K562 (cell line): ENCODE measurements at regions not wholly inside any gene's neighbourhood (a gene's known extent, or its start where the extent isn't known, plus 50 kb on each side); places are given as distances from the start of the nearest gene placed in this dataset.
A peak's percentile ranks its signal among the peaks of the same experiment; 100 is the strongest.

Experiments
- BMI1 ChIP-seq: fragments of 150-350 bp; IDR thresholded peaks from 2 replicates; pipeline ENCODE4 v1.6.1; 2014; ENCODE audit warnings: low read length
- CEBPB ChIP-seq: fragments of 450-650 bp; IDR thresholded peaks from 2 replicates; pipeline ENCODE4 v1.6.1; 2016; ENCODE audit warnings: missing genetic modification characterization, missing compliant biosample characterization
- GMEB1 ChIP-seq: fragments of 250-450 bp; sonication (Bioruptor Pico); IDR thresholded peaks from 2 replicates; pipeline ENCODE4 v1.4.0; 2020; ENCODE audit warnings: mild to moderate bottlenecking
- MAFK ChIP-seq: IDR thresholded peaks from 2 replicates; pipeline ENCODE4 v1.6.1; 2011; ENCODE audit warnings: low read length, improper control_type of control experiment
- NCOA1 ChIP-seq: fragments of 450-650 bp; IDR thresholded peaks from 2 replicates; pipeline ENCODE4 v1.6.1; 2016; ENCODE audit warnings: low read depth
- NFIX ChIP-seq: fragments of 250-450 bp; sonication (Bioruptor Pico); IDR thresholded peaks from 2 replicates; pipeline ENCODE4 v1.4.0; 2020; ENCODE audit warnings: low read depth, mild to moderate bottlenecking, moderate library complexity
- PCBP2 ChIP-seq: fragments of 200-400 bp; formaldehyde crosslinking; IDR thresholded peaks from 2 replicates; pipeline ENCODE4 v1.6.1; 2018; ENCODE audit warnings: low read length, low read depth, mild to moderate bottlenecking, moderate library complexity; ENCODE audit not compliant: poor library complexity, severe bottlenecking
- PTTG1 ChIP-seq: fragments of 450-650 bp; IDR thresholded peaks from 2 replicates; pipeline ENCODE4 v1.6.1; 2016; ENCODE audit warnings: low read depth, mild to moderate bottlenecking, missing genetic modification characterization, missing compliant biosample characterization
- RBM22 ChIP-seq: fragments of 200-400 bp; formaldehyde crosslinking; IDR thresholded peaks from 2 replicates; pipeline ENCODE4 v1.6.1; 2018; ENCODE audit warnings: low read length, low read depth; ENCODE audit not compliant: poor library complexity, severe bottlenecking
- RFX1 ChIP-seq: fragments of 450-650 bp; IDR thresholded peaks from 2 replicates; pipeline ENCODE4 v1.6.1; 2016; ENCODE audit warnings: mild to moderate bottlenecking, moderate library complexity
- SMARCC2 ChIP-seq: fragments of 450-650 bp; IDR thresholded peaks from 2 replicates; pipeline ENCODE4 v1.6.1; 2017; ENCODE audit warnings: antibody characterized with exemption, moderate library complexity, mild to moderate bottlenecking, low read depth
- STAT5B ChIP-seq: fragments of 250-450 bp; sonication (Bioruptor Pico); IDR thresholded peaks from 2 replicates; pipeline ENCODE4 v1.8.0; 2021; ENCODE audit warnings: mild to moderate bottlenecking, inconsistent platforms
- TAF9B ChIP-seq: fragments of 450-650 bp; IDR thresholded peaks from 2 replicates; pipeline ENCODE4 v1.6.1; 2018; ENCODE audit warnings: mild to moderate bottlenecking; ENCODE audit not compliant: partially characterized antibody
- TBL1XR1 ChIP-seq, 2 experiments: IDR thresholded peaks; 2 replicates each; pipeline ENCODE4 v1.6.1; 2012; ENCODE audit warnings: improper control_type of control experiment in 2 of 2, low read length in 2 of 2, mild to moderate bottlenecking in 1 of 2
- U2AF2 ChIP-seq: fragments of 200-400 bp; formaldehyde crosslinking; optimal IDR thresholded peaks from 2 replicates; pipeline ENCODE3; 2017; ENCODE audit warnings: low read depth, mild to moderate bottlenecking, low read length
- VEZF1 ChIP-seq: fragments of 200-800 bp; sonication (Bioruptor generic); IDR thresholded peaks from 2 replicates; pipeline ENCODE4 v1.6.1; 2017; ENCODE audit warnings: missing genetic modification characterization, missing compliant biosample characterization
- ZBTB7A ChIP-seq: IDR thresholded peaks from 2 replicates; pipeline ENCODE4 v1.6.1; 2011; ENCODE audit warnings: low read depth, mild to moderate bottlenecking, low read length, moderate library complexity, borderline replicate concordance; ENCODE audit not compliant: control insufficient read depth
- ZNF24 ChIP-seq: fragments of 450-650 bp; IDR thresholded peaks from 2 replicates; pipeline ENCODE4 v1.6.1; 2016
- ZNF384 ChIP-seq: IDR thresholded peaks from 2 replicates; pipeline ENCODE4 v1.6.1; 2012; ENCODE audit warnings: low read depth, low read length, improper control_type of control experiment
- ZNF551 ChIP-seq: fragments of 250-450 bp; sonication (Bioruptor Pico); IDR thresholded peaks from 2 replicates; pipeline ENCODE4 v1.5.0; 2021; ENCODE audit warnings: mild to moderate bottlenecking, moderate library complexity
- ZNF561 ChIP-seq: fragments of 450-650 bp; formaldehyde crosslinking; conservative IDR thresholded peaks from 2 replicates; pipeline ENCODE4 v1.4.0; 2020; ENCODE audit warnings: mild to moderate bottlenecking, moderate library complexity
- TF ChIP-seq, protein P1 (sequence below): fragments of 450-650 bp; IDR thresholded peaks from 2 replicates; pipeline ENCODE4 v1.7.0; 2016; ENCODE audit warnings: borderline replicate concordance
- TF ChIP-seq, protein P2 (sequence below): sonication (generic); formaldehyde crosslinking; IDR thresholded peaks from 2 replicates; pipeline ENCODE4 v1.8.0; 2022; ENCODE audit warnings: mild to moderate bottlenecking, missing genetic modification reagents, borderline replicate concordance

- TF ChIP-seq GMEB1 (CRISPR knock-in tag) (peak; percentile 59), CEBPB (tag) (no peak), PCBP2 (no peak), VEZF1 (CRISPR knock-in tag) (peak; percentile 85), ZNF24 (peak; percentile 88), RBM22 (no peak), NFIX (CRISPR knock-in tag) (no peak), TBL1XR1 (IDR thresholded peaks at IDR 0.05; ENCODE audit: low read length in 2 of 2) (peak; percentile 96 to 99), PTTG1 (no peak), ZNF551 (no peak), U2AF2 (no peak), RFX1 (peak; percentile 41), ZBTB7A (peak; percentile 93), ZNF384 (no peak), TAF9B (no peak), ZNF561 (CRISPR knock-in tag) (0 out of 2 replicates have a peak, but pooled peaks have one; percentile 8), NCOA1 (peak; percentile 93), BMI1 (no peak), SMARCC2 (peak; percentile 98), STAT5B (no peak), MAFK (peak; percentile 55; the same call in 1 of the 2 replicates)
- TF ChIP-seq, protein P1, sequence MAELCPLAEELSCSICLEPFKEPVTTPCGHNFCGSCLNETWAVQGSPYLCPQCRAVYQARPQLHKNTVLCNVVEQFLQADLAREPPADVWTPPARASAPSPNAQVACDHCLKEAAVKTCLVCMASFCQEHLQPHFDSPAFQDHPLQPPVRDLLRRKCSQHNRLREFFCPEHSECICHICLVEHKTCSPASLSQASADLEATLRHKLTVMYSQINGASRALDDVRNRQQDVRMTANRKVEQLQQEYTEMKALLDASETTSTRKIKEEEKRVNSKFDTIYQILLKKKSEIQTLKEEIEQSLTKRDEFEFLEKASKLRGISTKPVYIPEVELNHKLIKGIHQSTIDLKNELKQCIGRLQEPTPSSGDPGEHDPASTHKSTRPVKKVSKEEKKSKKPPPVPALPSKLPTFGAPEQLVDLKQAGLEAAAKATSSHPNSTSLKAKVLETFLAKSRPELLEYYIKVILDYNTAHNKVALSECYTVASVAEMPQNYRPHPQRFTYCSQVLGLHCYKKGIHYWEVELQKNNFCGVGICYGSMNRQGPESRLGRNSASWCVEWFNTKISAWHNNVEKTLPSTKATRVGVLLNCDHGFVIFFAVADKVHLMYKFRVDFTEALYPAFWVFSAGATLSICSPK, result no peak
- TF ChIP-seq, protein P2, sequence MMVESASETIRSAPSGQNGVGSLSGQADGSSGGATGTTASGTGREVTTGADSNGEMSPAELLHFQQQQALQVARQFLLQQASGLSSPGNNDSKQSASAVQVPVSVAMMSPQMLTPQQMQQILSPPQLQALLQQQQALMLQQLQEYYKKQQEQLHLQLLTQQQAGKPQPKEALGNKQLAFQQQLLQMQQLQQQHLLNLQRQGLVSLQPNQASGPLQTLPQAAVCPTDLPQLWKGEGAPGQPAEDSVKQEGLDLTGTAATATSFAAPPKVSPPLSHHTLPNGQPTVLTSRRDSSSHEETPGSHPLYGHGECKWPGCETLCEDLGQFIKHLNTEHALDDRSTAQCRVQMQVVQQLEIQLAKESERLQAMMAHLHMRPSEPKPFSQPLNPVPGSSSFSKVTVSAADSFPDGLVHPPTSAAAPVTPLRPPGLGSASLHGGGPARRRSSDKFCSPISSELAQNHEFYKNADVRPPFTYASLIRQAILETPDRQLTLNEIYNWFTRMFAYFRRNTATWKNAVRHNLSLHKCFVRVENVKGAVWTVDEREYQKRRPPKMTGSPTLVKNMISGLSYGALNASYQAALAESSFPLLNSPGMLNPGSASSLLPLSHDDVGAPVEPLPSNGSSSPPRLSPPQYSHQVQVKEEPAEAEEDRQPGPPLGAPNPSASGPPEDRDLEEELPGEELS (CRISPR knock-in tag), result 0 out of 2 replicates have a peak, but pooled peaks have one; percentile 39
Observed at GRCh38 chr1:181152892-181153633, 64.6 kb downstream of the IER5 start (continued).
